WERI-Rb-1 (cell line): ENCODE measurements at regions not wholly inside any gene's neighbourhood (a gene's known extent, or its start where the extent isn't known, plus 50 kb on each side); places are given as distances from the start of the nearest gene placed in this dataset.

Source experiments
- DNase-seq: peaks from one replicate; pipeline ENCODE4 v3.0.0-alpha.2; 2020
- H3K27ac ChIP-seq: fragments of 250-450 bp; sonication (Bioruptor Pico); 2 replicates; pipeline ENCODE4 v1.5.1; 2020; ENCODE audit warnings: mild to moderate bottlenecking, moderate library complexity
- H3K27me3 ChIP-seq: fragments of 250-450 bp; sonication (Bioruptor Pico); 2 replicates; pipeline ENCODE4 v1.5.1; 2021; ENCODE audit warnings: mild to moderate bottlenecking, low read depth, moderate library complexity; ENCODE audit not compliant: insufficient read depth, severe bottlenecking
- H3K36me3 ChIP-seq: fragments of 250-450 bp; sonication (Bioruptor Pico); 2 replicates; pipeline ENCODE4 v1.5.1; 2020; ENCODE audit warnings: mild to moderate bottlenecking, moderate library complexity
- H3K4me3 ChIP-seq: 2 replicates; pipeline ENCODE4 v1.5.1; 2011; ENCODE audit warnings: low read depth, mild to moderate bottlenecking, control low read depth, low read length
- H3K9me3 ChIP-seq: fragments of 250-450 bp; sonication (Bioruptor Pico); 2 replicates; pipeline ENCODE4 v1.5.1; 2021; ENCODE audit warnings: mild to moderate bottlenecking, moderate library complexity; ENCODE audit not compliant: severe bottlenecking
- TF ChIP-seq, protein P1 (sequence below): IDR thresholded peaks from 2 replicates; pipeline ENCODE4 v1.5.1; 2011; ENCODE audit warnings: low read depth, mild to moderate bottlenecking, control low read depth, inconsistent platforms, low read length

DNA sequence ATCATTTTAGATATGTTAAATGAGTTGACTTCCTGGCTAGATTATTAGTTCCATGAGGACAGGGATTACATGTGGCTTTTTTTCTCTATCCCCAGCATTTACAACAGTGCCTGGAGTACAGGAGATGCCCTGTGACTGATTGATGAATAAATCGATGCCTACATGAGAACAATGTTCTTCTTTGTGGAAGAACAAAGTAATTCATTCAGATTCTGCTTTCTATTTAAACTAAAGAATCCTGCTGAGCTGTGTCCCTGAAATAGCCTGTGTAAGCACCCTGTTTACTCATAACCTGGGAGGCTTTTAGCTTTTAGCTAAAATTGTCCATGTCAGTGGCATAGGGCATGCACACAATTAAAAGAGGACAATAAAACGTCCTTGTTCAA lies 125.1 kb upstream of the BTBD3 start:
- Histone ChIP-seq H3K4me3 (no peak overlapping the region), H3K27ac (no peak overlapping the region), H3K27me3 (no peaks in the 10 kb centered on the region), H3K36me3 (no peaks in the 10 kb centered on the region), H3K9me3 (no peaks in the 10 kb centered on the region)
- TF ChIP-seq, protein P1, sequence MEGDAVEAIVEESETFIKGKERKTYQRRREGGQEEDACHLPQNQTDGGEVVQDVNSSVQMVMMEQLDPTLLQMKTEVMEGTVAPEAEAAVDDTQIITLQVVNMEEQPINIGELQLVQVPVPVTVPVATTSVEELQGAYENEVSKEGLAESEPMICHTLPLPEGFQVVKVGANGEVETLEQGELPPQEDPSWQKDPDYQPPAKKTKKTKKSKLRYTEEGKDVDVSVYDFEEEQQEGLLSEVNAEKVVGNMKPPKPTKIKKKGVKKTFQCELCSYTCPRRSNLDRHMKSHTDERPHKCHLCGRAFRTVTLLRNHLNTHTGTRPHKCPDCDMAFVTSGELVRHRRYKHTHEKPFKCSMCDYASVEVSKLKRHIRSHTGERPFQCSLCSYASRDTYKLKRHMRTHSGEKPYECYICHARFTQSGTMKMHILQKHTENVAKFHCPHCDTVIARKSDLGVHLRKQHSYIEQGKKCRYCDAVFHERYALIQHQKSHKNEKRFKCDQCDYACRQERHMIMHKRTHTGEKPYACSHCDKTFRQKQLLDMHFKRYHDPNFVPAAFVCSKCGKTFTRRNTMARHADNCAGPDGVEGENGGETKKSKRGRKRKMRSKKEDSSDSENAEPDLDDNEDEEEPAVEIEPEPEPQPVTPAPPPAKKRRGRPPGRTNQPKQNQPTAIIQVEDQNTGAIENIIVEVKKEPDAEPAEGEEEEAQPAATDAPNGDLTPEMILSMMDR = no peak
- DNase-seq = no peak

DNA sequence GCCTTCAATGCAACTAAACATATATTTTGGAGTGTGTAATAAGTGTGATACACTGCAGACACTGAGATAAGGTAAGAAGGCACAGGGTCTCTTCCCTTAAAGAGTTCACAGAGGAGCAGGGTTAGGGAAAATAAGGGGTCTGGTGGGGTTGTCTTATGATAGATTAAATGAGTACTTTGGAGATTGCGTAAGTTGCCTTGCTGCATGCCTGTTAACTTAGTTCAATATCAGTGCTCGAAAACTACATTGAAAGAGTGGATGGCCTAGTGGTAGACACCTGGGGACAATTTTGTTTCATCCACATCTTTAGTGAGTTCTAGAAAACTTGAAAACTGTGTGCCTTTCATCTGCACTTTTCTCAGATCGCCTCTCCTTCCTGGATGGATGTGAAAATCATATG lies 123.2 kb upstream of the BTBD3 start:
- DNase-seq = no peak
- no peak overlapping the region for H3K27ac ChIP-seq
- no peaks in the 10 kb centered on the region for H3K9me3 ChIP-seq
- no peaks in the 10 kb centered on the region for H3K27me3 ChIP-seq
- no peak overlapping the region for H3K4me3 ChIP-seq
- no peaks in the 10 kb centered on the region for H3K36me3 ChIP-seq
- TF ChIP-seq, protein P1 = no peak

DNA sequence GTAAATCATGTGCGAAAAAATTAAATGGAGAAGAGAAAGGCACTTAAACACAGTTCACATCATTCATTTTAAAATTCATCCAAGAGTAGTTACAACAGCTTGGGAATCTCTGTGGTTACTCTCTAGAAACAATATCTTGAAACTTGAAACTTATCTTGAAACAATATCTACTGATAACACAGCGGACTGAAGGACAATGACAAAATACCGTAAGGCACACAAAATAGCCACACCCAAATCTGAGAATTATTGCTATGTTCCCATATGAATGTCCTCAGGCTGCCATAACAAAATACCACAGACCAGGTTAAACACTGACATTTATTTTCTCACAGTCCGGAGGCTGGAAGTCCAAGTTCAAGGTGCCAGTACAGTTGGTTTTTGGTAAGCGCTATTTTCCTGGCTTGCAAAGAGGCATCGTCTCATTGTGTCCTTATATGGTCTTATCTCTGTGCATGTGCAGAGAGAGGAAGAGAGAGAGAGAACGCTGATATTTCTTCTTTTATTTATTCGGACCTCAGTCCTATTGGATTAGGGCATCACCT lies 122.5 kb upstream of the BTBD3 start:
- H3K27ac ChIP-seq = no peak overlapping the region
- no peaks in the 10 kb centered on the region for H3K27me3 ChIP-seq
- no peaks in the 10 kb centered on the region for H3K36me3 ChIP-seq
- no peaks in the 10 kb centered on the region for H3K9me3 ChIP-seq
- no peak overlapping the region for H3K4me3 ChIP-seq
- TF ChIP-seq, protein P1 = no peak
- no peak for DNase-seq

DNA sequence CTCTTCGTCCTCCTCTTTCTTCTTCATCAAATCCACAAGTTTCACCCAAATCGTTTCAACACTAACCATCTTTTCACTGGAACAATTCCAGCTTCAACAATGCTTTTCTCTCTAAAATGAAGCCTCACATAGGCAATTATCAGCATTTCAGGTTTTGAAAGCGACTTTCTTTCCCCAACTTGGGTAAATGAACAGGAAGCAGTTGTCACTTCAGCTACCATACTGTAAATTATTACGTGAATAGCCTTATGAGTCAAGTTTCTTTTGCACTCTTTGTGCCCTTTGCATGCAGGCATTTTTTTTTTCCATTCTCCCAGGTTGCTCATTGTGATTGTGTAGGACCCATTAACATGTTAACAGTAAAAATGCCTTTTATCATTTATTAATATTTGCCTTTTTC lies 121.7 kb upstream of the BTBD3 start:
- TF ChIP-seq, protein P1 = no peak
- Histone ChIP-seq H3K36me3 (no peaks in the 10 kb centered on the region), H3K9me3 (no peaks in the 10 kb centered on the region), H3K27ac (no peak overlapping the region), H3K27me3 (no peaks in the 10 kb centered on the region), H3K4me3 (no peak overlapping the region)
- no peak for DNase-seq

DNA sequence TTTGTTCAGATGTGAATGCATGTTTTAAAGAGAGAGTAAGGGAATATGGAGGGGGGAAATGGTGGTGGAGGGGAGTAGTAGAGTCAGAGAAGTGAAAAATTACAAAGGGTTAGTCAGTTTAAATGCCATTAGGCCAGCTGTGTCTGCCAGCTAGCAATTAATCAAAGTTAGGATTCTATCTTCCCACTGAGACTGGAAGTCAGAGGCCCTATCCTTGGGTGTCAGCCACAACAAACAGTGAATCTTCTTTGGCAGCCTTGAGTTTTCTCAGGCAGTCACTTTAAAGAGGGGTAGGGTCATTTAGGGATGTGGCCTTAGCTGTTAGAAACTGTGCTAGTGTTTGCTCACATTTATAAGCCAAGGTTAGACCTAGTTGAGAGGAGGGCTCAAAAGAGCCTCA lies 120.5 kb upstream of the BTBD3 start:
- H3K9me3 ChIP-seq = no peaks in the 10 kb centered on the region
- DNase-seq = no peak
- TF ChIP-seq, protein P1 = no peak
- H3K27me3 ChIP-seq = no peaks in the 10 kb centered on the region
- no peaks in the 10 kb centered on the region for H3K36me3 ChIP-seq
- no peak overlapping the region for H3K4me3 ChIP-seq
- no peak overlapping the region for H3K27ac ChIP-seq

DNA sequence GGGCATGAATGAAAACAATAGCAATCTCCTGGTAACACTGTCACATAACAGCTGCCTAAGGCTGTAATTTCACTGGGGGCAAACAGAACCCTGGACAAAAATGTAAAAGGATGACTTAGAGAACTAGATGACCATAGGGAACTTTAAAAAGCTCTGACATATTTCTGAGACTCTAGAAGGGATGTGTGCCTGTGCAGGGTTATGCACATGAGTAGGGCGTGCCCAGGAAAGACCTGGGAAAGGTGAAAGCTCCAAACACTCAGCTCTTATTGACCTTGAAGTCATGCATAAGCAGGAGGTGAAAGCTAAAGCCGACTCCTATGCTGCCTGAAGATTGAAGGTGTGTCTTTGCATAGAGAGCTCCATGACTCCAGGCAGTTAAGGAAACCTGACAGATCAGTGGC lies 118.4 kb upstream of the BTBD3 start:
- peak; percentile 28 for DNase-seq
- H3K27ac ChIP-seq = no peak overlapping the region

More for the DNA sequence above, 118.4 kb upstream of the BTBD3 start:
- Histone ChIP-seq H3K27me3 (no peaks in the 10 kb centered on the region), H3K36me3 (no peaks in the 10 kb centered on the region), H3K4me3 (no peak overlapping the region), H3K9me3 (peaks cover 7% of the 10 kb centered on the region)
- TF ChIP-seq, protein P1 = no peak
